Left ventricle myocardium inferior (tissue), 1 donor: ENCODE measurements at regions not wholly inside any gene's neighbourhood (a gene's known extent, or its start where the extent isn't known, plus 50 kb on each side); places are given as distances from the start of the nearest gene placed in this dataset.

Source experiments
- DNase-seq: peaks from one replicate; pipeline ENCODE4 v3.0.0-alpha.2; 2020
- H3K27ac ChIP-seq: fragments of 200-600 bp; replicated peaks from 2 replicates; pipeline ENCODE4 v1.8.0; 2021
- H3K27me3 ChIP-seq: fragments of 200-600 bp; 2 replicates; pipeline ENCODE4 v1.8.0; 2021; ENCODE audit warnings: low read depth
- H3K36me3 ChIP-seq: fragments of 200-600 bp; 2 replicates; pipeline ENCODE4 v1.8.0; 2021
- H3K4me1 ChIP-seq: fragments of 200-600 bp; 2 replicates; pipeline ENCODE4 v1.8.0; 2021
- H3K4me3 ChIP-seq: fragments of 200-600 bp; 2 replicates; pipeline ENCODE4 v1.8.0; 2021; ENCODE audit warnings: mild to moderate bottlenecking, moderate library complexity
- H3K9me3 ChIP-seq: fragments of 200-600 bp; replicated peaks from 2 replicates; pipeline ENCODE4 v1.8.0; 2021
- intact Hi-C: fragments of 100-400 bp; cut with micrococcal nuclease; formaldehyde crosslinking; loops from one replicate; pipeline ENCODE4 v1.11.0; 2022
- TF ChIP-seq, protein P1 (sequence below): fragments of 200-600 bp; IDR thresholded peaks from 2 replicates; pipeline ENCODE4 v1.8.0; 2021; ENCODE audit warnings: antibody characterized with exemption, mild to moderate bottlenecking, borderline replicate concordance
- donor health status: DM: no; HTN: yes; CAD: no; lungs with severe emphysema.

DNA sequence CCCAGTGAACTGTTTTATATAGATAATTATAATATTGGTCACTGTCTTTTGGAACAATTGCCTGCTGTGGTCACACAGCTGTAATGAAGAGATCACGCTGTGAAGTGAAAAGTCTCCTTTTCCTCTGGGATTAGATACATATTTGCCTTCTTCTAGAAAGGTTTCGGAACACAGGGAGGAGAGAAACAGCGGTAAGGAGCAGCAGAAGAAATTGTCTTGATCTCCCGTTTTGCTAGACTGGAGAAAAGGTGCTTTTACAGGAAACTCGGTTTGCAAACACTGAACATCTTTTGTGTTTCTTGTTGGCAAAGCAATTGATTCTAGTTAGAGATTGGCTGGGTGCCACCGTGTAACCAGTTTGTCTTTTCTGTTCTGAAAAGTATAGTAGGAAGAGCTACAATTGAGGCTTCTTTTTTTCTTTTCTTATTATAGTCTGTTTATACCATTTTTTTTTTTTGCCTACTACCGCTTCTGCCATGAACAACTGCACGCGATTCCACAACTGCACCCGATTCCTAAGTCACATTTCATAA, 404.1 kb upstream of the ID4 start:
- Histone ChIP-seq H3K27ac (no peak overlapping the region), H3K27me3 (no peaks in the 10 kb centered on the region), H3K4me1 (no peaks in the 10 kb centered on the region), H3K9me3 (peaks cover 4% of the 10 kb centered on the region), H3K4me3 (no peak overlapping the region), H3K36me3 (no peaks in the 10 kb centered on the region)
- intact Hi-C loops: no loop called here
- no peak for DNase-seq
- TF ChIP-seq, protein P1, sequence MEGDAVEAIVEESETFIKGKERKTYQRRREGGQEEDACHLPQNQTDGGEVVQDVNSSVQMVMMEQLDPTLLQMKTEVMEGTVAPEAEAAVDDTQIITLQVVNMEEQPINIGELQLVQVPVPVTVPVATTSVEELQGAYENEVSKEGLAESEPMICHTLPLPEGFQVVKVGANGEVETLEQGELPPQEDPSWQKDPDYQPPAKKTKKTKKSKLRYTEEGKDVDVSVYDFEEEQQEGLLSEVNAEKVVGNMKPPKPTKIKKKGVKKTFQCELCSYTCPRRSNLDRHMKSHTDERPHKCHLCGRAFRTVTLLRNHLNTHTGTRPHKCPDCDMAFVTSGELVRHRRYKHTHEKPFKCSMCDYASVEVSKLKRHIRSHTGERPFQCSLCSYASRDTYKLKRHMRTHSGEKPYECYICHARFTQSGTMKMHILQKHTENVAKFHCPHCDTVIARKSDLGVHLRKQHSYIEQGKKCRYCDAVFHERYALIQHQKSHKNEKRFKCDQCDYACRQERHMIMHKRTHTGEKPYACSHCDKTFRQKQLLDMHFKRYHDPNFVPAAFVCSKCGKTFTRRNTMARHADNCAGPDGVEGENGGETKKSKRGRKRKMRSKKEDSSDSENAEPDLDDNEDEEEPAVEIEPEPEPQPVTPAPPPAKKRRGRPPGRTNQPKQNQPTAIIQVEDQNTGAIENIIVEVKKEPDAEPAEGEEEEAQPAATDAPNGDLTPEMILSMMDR: no peak

- TF ChIP-seq, protein P1: no peak
- no peak for DNase-seq
- Histone ChIP-seq H3K27me3 (no peaks in the 10 kb centered on the region), H3K27ac (no peak overlapping the region), H3K36me3 (no peaks in the 10 kb centered on the region), H3K4me1 (no peaks in the 10 kb centered on the region), H3K4me3 (no peak overlapping the region), H3K9me3 (no peaks in the 10 kb centered on the region)
- intact Hi-C loops: no loop called here
Measured at GRCh38 chr6:19434065-19434464, 403.1 kb upstream of the ID4 start.

DNA sequence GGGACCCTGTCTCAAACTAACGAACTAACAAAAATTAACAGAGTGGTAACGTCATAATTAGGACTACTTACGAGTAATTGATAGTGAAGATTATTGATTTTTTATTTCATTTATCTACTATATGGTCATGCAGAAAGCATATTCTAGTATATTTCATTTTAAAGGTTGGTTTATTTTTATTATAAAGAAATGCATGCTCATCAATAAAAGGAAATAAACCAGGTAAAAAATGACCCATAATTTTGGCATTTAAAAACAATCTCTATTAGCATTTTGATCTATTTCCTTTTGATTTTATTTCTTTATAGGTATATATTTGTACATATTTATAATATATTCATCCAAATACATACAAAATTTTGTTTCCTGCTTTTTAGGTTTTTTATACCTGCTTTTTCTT, 401.4 kb upstream of the ID4 start:
- Histone ChIP-seq H3K36me3 (no peaks in the 10 kb centered on the region), H3K4me3 (no peak overlapping the region), H3K4me1 (no peaks in the 10 kb centered on the region), H3K9me3 (no peaks in the 10 kb centered on the region), H3K27ac (no peak overlapping the region), H3K27me3 (no peaks in the 10 kb centered on the region)
- TF ChIP-seq, protein P1: no peak
- intact Hi-C loops: no loop called here
- DNase-seq: no peak

GRCh38 chr6:19438566-19439353, 398.4 kb upstream of the ID4 start:
- DNase-seq: no peak
- H3K9me3 ChIP-seq: no peaks in the 10 kb centered on the region
- TF ChIP-seq, protein P1: no peak
- peaks cover 4% of the 10 kb centered on the region for H3K27me3 ChIP-seq
- H3K4me1 ChIP-seq: no peaks in the 10 kb centered on the region
- no peaks in the 10 kb centered on the region for H3K36me3 ChIP-seq
- no peak overlapping the region for H3K27ac ChIP-seq
- H3K4me3 ChIP-seq: no peak overlapping the region
- intact Hi-C loops: no loop called here

GRCh38 chr6:19440531-19440930, 396.6 kb upstream of the ID4 start:
- intact Hi-C loops: no loop called here
- Histone ChIP-seq H3K4me1 (no peaks in the 10 kb centered on the region), H3K27ac (no peak overlapping the region), H3K27me3 (peaks cover 4% of the 10 kb centered on the region), H3K36me3 (no peaks in the 10 kb centered on the region), H3K9me3 (no peaks in the 10 kb centered on the region), H3K4me3 (no peak overlapping the region)
- TF ChIP-seq, protein P1: no peak
- no peak for DNase-seq
